ENCODE measurements at regions not wholly inside any gene's neighbourhood (a gene's known extent, or its start where the extent isn't known, plus 50 kb on each side); places are given as distances from the start of the nearest gene placed in this dataset.

DNA sequence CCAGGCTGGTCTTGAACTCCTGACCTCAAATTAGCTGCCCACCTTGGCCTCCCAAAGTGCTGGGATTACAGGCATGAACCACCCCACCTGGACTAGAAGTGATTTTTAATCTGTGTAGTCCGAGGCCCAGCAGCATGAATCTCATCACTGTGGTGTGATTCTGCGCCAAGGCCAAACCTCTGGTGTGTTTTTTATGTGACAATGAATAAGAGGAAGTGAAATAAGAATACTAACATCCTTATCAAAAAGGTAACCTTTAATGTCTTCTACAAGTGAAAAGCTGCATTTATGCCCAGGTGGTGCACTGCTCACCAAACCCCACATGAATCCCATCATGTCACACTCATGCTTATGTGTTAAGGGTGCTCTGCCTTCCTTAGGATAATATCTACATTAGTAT, 77.1 kb upstream of the OR9Q1 start:
- no peak for TF ChIP-seq CTCF (IDR thresholded peaks at IDR 0.05)
- no peak for TF ChIP-seq POLR2A (IDR thresholded peaks at IDR 0.05)
- no peak for TF ChIP-seq POLR2AphosphoS5 (IDR thresholded peaks at IDR 0.05)

Measured in prostate gland (tissue), 2 donors.